MCF 10A (cell line): ENCODE measurements at regions not wholly inside any gene's neighbourhood (a gene's known extent, or its start where the extent isn't known, plus 50 kb on each side); places are given as distances from the start of the nearest gene placed in this dataset.

Source experiments
- BruUV-seq: library from RNA; stranded (reverse); fragments of 400-500 nt; replicated peaks from 2 replicates; lab custom pipeline; 2021; lab: Mats Ljungman, UMichigan
- CTCF ChIA-PET: fragments of 300-600 bp; sonication (Branson Sonifier 250); formaldehyde crosslinking; extraction: SDS; loops from one replicate; lab custom pipeline; 2021; ENCODE audit warnings: antibody characterized with exemption, inconsistent platforms; lab: Yijun Ruan, JAX
- POLR2A ChIA-PET: fragments of 300-600, 350-650 bp; sonication (Branson Sonifier 250); formaldehyde crosslinking; extraction: SDS; loops from one replicate; lab custom pipeline; 2020; ENCODE audit warnings: antibody characterized with exemption, inconsistent platforms; lab: Yijun Ruan, JAX
- DNase-seq: peaks from one replicate; pipeline ENCODE4 v3.0.0-alpha.2; 2018; ENCODE audit not compliant: unreplicated experiment
- H3K27ac Mint-ChIP-seq: one replicate; pipeline ENCODE4 v1.8.0; 2022; ENCODE audit warnings: mild to moderate bottlenecking, low read depth, mixed read lengths; ENCODE audit not compliant: unreplicated experiment
- H3K27me3 Mint-ChIP-seq: one replicate; pipeline ENCODE4 v1.8.0; 2022; ENCODE audit warnings: mixed read lengths; ENCODE audit not compliant: insufficient read depth, unreplicated experiment
- H3K36me3 Mint-ChIP-seq: one replicate; pipeline ENCODE4 v1.8.0; 2022; ENCODE audit warnings: mild to moderate bottlenecking, moderate library complexity, mixed read lengths; ENCODE audit not compliant: insufficient read depth, unreplicated experiment
- H3K4me1 Mint-ChIP-seq: one replicate; pipeline ENCODE4 v1.8.0; 2022; ENCODE audit warnings: mixed read lengths; ENCODE audit not compliant: insufficient read depth, unreplicated experiment
- H3K4me3 Mint-ChIP-seq: one replicate; pipeline ENCODE4 v1.8.0; 2022; ENCODE audit warnings: mild to moderate bottlenecking, moderate library complexity, mixed read lengths; ENCODE audit not compliant: unreplicated experiment
- H3K9me3 Mint-ChIP-seq: one replicate; pipeline ENCODE4 v1.8.0; 2022; ENCODE audit warnings: mixed read lengths; ENCODE audit not compliant: unreplicated experiment
- intact Hi-C: fragments of 100-400 bp; cut with micrococcal nuclease; formaldehyde crosslinking; loops from 2 replicates; pipeline ENCODE4 v1.14.1; 2022
- TF ChIP-seq, protein P1 (sequence below): fragments of 200-600 bp; IDR thresholded peaks from one replicate; pipeline ENCODE4 v1.8.0; 2022; ENCODE audit warnings: antibody characterized with exemption, mild to moderate bottlenecking; ENCODE audit not compliant: unreplicated experiment

DNA sequence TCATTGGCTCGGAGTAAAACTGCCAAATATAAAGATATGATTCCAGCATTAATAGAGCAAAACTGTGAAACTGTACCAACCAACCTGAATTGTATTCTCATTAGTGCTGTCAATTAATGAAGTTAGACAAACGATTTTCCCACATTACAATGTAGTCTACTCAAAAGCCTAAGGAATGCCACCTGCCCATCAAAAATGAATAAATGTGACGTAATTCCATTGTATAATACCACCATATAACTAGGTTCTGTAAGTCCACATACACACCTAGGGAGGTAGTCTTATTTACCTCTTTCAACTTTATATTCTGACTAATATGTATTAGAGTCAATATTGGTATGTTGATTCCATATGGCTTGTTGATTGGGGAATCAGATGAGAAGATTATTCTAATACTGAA lies 76.2 kb downstream of the FAM76B start:
- H3K27me3 Mint-ChIP-seq: no peaks in the 10 kb centered on the region
- H3K27ac Mint-ChIP-seq: no peak overlapping the region
- no peaks in the 10 kb centered on the region for H3K9me3 Mint-ChIP-seq
- intact Hi-C loops: no loop called here
- ChIA-PET CTCF (interaction anchor here (0.6 to 12.4 kb wide), 2 partner anchors 20 to 559 kb away, joined by 3 to 367 read pairs; no protein-coding TSS in a partner anchor), POLR2A (no interaction called here)
- TF ChIP-seq, protein P1, sequence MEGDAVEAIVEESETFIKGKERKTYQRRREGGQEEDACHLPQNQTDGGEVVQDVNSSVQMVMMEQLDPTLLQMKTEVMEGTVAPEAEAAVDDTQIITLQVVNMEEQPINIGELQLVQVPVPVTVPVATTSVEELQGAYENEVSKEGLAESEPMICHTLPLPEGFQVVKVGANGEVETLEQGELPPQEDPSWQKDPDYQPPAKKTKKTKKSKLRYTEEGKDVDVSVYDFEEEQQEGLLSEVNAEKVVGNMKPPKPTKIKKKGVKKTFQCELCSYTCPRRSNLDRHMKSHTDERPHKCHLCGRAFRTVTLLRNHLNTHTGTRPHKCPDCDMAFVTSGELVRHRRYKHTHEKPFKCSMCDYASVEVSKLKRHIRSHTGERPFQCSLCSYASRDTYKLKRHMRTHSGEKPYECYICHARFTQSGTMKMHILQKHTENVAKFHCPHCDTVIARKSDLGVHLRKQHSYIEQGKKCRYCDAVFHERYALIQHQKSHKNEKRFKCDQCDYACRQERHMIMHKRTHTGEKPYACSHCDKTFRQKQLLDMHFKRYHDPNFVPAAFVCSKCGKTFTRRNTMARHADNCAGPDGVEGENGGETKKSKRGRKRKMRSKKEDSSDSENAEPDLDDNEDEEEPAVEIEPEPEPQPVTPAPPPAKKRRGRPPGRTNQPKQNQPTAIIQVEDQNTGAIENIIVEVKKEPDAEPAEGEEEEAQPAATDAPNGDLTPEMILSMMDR: no peak
- no peak overlapping the region for H3K4me3 Mint-ChIP-seq
- H3K36me3 Mint-ChIP-seq: no peaks in the 10 kb centered on the region
- peaks cover 7% of the 10 kb centered on the region for H3K4me1 Mint-ChIP-seq
- DNase-seq: no peak
- BruUV-seq: no TSS peak

DNA sequence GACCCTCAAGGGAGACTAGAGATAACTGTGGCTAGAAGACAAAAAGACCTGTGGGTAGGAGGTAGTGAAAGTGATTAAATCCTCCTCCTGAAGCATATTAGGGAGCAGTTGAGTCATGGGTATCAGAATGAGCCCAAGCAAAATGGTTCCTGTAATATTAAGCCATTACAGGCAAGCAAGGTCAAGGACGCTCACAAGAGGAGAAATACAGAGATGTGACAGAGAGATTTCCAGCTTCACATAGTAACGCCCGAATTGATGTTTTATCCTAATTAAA lies 77.7 kb downstream of the FAM76B start:
- no peaks in the 10 kb centered on the region for H3K9me3 Mint-ChIP-seq
- TF ChIP-seq, protein P1: no peak
- no peak overlapping the region for H3K4me3 Mint-ChIP-seq
- POLR2A ChIA-PET: no interaction called here
- intact Hi-C loops: no loop called here
- H3K4me1 Mint-ChIP-seq: peaks cover 7% of the 10 kb centered on the region
- DNase-seq: no peak
- H3K27ac Mint-ChIP-seq: no peak overlapping the region
- H3K36me3 Mint-ChIP-seq: no peaks in the 10 kb centered on the region
- CTCF ChIA-PET: interaction anchor here (0.5 to 12.4 kb wide), 4 partner anchors 52 to 557 kb away, joined by 3 to 367 read pairs (median 4); no protein-coding TSS in a partner anchor
- BruUV-seq: no TSS peak
- H3K27me3 Mint-ChIP-seq: no peaks in the 10 kb centered on the region

DNA sequence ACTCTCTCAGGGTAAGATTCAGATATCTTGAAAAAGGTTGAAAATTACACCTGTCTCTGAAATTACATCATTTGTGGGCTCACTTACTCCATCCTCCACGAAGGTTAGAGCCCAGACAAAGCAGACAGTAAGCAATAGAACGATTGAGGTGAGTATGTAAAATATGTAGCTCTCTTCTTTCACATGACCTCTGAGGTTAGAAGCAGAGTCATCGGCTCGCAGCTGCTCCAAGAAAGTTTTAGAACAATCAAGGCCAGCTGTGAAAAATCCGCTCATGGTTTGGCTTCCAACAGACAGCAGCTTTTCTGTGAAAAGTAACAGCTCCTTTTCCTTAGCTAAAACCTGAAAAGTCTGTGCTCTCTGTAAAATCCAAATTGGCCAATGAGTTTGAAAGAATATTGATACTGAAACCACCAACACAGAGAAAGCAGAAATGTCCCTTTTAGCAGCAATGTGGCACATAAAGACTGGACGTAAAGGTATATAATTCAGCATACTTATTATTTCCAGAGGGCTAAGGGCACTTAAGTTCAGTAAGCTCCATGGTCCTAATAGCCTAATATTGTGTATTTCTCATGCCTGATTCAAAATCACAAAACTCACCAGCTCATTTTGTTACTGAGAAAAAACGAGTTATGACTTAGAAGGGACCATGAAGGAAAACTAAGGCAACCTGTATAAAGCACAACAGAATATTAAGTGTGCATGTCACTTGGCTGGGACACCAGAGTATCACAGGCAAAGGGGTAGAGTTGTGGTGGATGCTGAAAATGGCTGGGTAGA lies 78.2 kb downstream of the FAM76B start:
- POLR2A ChIA-PET: interaction anchor here (0.6 kb wide), 1 partner anchor 56 kb away, joined by 3 read pairs; no protein-coding TSS in a partner anchor
- BruUV-seq: no TSS peak
- intact Hi-C loops: no loop called here

DNA sequence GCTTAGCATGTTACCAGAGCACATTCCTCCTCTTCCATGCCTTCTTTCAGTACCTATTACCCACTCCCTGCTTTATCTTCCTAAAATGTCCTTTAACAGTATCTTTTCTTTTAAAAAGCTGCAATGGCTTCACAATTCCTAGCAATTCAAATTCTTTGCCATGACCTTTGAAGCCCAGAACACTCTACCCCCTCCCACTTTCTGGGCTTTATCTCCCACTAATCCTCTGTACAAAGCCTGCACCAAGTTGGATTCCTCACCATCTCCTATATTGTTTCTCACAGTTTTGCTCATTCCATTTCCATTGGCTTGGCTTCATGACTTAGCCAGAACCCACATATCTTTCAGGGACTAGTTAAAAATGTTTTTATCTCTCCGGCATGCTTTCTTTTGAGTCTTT lies 80.9 kb downstream of the FAM76B start:
- POLR2A ChIA-PET: no interaction called here
- CTCF ChIA-PET: interaction anchor here (1.3 to 12.4 kb wide), 2 partner anchors 477 to 554 kb away, joined by 5 to 367 read pairs; partner anchors contain the start of gene SESN3
- Mint-ChIP-seq H3K27me3 (no peaks in the 10 kb centered on the region), H3K4me3 (no peak overlapping the region), H3K27ac (no peak overlapping the region), H3K4me1 (no peaks in the 10 kb centered on the region), H3K36me3 (no peaks in the 10 kb centered on the region), H3K9me3 (no peaks in the 10 kb centered on the region)
- BruUV-seq: no TSS peak
- DNase-seq: no peak
- TF ChIP-seq, protein P1: no peak
- intact Hi-C loops: no loop called here

More for the DNA sequence above, 78.2 kb downstream of the FAM76B start:
- TF ChIP-seq, protein P1: no peak
- no peaks in the 10 kb centered on the region for H3K27me3 Mint-ChIP-seq
- H3K4me1 Mint-ChIP-seq: peaks cover 7% of the 10 kb centered on the region
- DNase-seq: no peak
- H3K36me3 Mint-ChIP-seq: no peaks in the 10 kb centered on the region
- H3K4me3 Mint-ChIP-seq: no peak overlapping the region
- H3K9me3 Mint-ChIP-seq: no peaks in the 10 kb centered on the region
- CTCF ChIA-PET: interaction anchor here (0.5 to 12.4 kb wide), 5 partner anchors 52 to 557 kb away, joined by 3 to 367 read pairs (median 6); no protein-coding TSS in a partner anchor
- no peak overlapping the region for H3K27ac Mint-ChIP-seq
